ENCODE measurements at regions not wholly inside any gene's neighbourhood (a gene's known extent, or its start where the extent isn't known, plus 50 kb on each side); places are given as distances from the start of the nearest gene placed in this dataset.

GRCh38 chr18:22624176-22624575, 206.5 kb upstream of the CTAGE1 start:
- Mint-ChIP-seq H3K27me3 (ENCODE audit: low read depth) (no peaks in the 10 kb centered on the region), H3K4me1 (ENCODE audit: low read depth) (no peaks in the 10 kb centered on the region), H3K9me3 (ENCODE audit: insufficient read depth) (no peaks in the 10 kb centered on the region), H3K36me3 (ENCODE audit: low read depth) (no peaks in the 10 kb centered on the region), H3K4me3 (no peak overlapping the region), H3K27ac (no peak overlapping the region)
- DNase-seq (no peak), ATAC-seq (no peak)
- ChIA-PET CTCF (no interaction called here), POLR2A (no interaction called here)

- ChIA-PET CTCF (no interaction called here), POLR2A (no interaction called here)
- Mint-ChIP-seq H3K36me3 (ENCODE audit: low read depth) (no peaks in the 10 kb centered on the region), H3K9me3 (ENCODE audit: insufficient read depth) (no peaks in the 10 kb centered on the region), H3K4me1 (ENCODE audit: low read depth) (no peaks in the 10 kb centered on the region), H3K4me3 (no peak overlapping the region), H3K27me3 (ENCODE audit: low read depth) (no peaks in the 10 kb centered on the region), H3K27ac (no peak overlapping the region)
- no peak for ATAC-seq
- no peak for DNase-seq
Measured at GRCh38 chr18:22625406-22625805, 207.7 kb upstream of the CTAGE1 start.

GRCh38 chr18:22626771-22627170, 209.1 kb upstream of the CTAGE1 start:
- no peaks in the 10 kb centered on the region for H3K27me3 Mint-ChIP-seq (ENCODE audit: low read depth)
- no peak overlapping the region for H3K4me3 Mint-ChIP-seq
- ATAC-seq (no peak), DNase-seq (no peak)
- H3K4me1 Mint-ChIP-seq (ENCODE audit: low read depth) = no peaks in the 10 kb centered on the region
- ChIA-PET CTCF (no interaction called here), POLR2A (no interaction called here)
- no peaks in the 10 kb centered on the region for H3K36me3 Mint-ChIP-seq (ENCODE audit: low read depth)
- H3K27ac Mint-ChIP-seq = no peak overlapping the region
- no peaks in the 10 kb centered on the region for H3K9me3 Mint-ChIP-seq (ENCODE audit: insufficient read depth)

- ChIA-PET CTCF (no interaction called here), POLR2A (no interaction called here)
- no peaks in the 10 kb centered on the region for H3K36me3 Mint-ChIP-seq (ENCODE audit: low read depth)
- H3K4me3 Mint-ChIP-seq = no peak overlapping the region
- no peaks in the 10 kb centered on the region for H3K9me3 Mint-ChIP-seq (ENCODE audit: insufficient read depth)
- H3K4me1 Mint-ChIP-seq (ENCODE audit: low read depth) = no peaks in the 10 kb centered on the region
- no peak for ATAC-seq
- H3K27ac Mint-ChIP-seq = no peak overlapping the region
- DNase-seq = no peak
- no peaks in the 10 kb centered on the region for H3K27me3 Mint-ChIP-seq (ENCODE audit: low read depth)
Measured at GRCh38 chr18:22627506-22627905, 209.8 kb upstream of the CTAGE1 start.

- DNase-seq = no peak
- Mint-ChIP-seq H3K4me3 (no peak overlapping the region), H3K27ac (no peak overlapping the region), H3K27me3 (ENCODE audit: low read depth) (no peaks in the 10 kb centered on the region), H3K9me3 (ENCODE audit: insufficient read depth) (no peaks in the 10 kb centered on the region), H3K36me3 (ENCODE audit: low read depth) (no peaks in the 10 kb centered on the region), H3K4me1 (ENCODE audit: low read depth) (no peaks in the 10 kb centered on the region)
- CTCF ChIA-PET = no interaction called here
- POLR2A ChIA-PET = no interaction called here
- ATAC-seq = no peak
Measured at GRCh38 chr18:22628795-22629510, 211.2 kb upstream of the CTAGE1 start.

GRCh38 chr18:22630980-22631379, 213.3 kb upstream of the CTAGE1 start:
- ChIA-PET POLR2A (no interaction called here), CTCF (no interaction called here)
- no peak overlapping the region for H3K27ac Mint-ChIP-seq
- no peaks in the 10 kb centered on the region for H3K36me3 Mint-ChIP-seq (ENCODE audit: low read depth)
- H3K9me3 Mint-ChIP-seq (ENCODE audit: insufficient read depth) = no peaks in the 10 kb centered on the region
- ATAC-seq (no peak), DNase-seq (no peak)
- H3K4me1 Mint-ChIP-seq (ENCODE audit: low read depth) = no peaks in the 10 kb centered on the region
- H3K4me3 Mint-ChIP-seq = no peak overlapping the region
- no peaks in the 10 kb centered on the region for H3K27me3 Mint-ChIP-seq (ENCODE audit: low read depth)

- no peak overlapping the region for H3K4me3 Mint-ChIP-seq
- DNase-seq (no peak), ATAC-seq (no peak)
- H3K4me1 Mint-ChIP-seq (ENCODE audit: low read depth) = no peaks in the 10 kb centered on the region
- H3K27me3 Mint-ChIP-seq (ENCODE audit: low read depth) = no peaks in the 10 kb centered on the region
- H3K36me3 Mint-ChIP-seq (ENCODE audit: low read depth) = no peaks in the 10 kb centered on the region
- ChIA-PET CTCF (no interaction called here), POLR2A (interaction anchor here (0.8 kb wide), 1 partner anchor 15 kb away, joined by 3 read pairs; no protein-coding TSS in a partner anchor)
- no peak overlapping the region for H3K27ac Mint-ChIP-seq
- H3K9me3 Mint-ChIP-seq (ENCODE audit: insufficient read depth) = no peaks in the 10 kb centered on the region
Measured at GRCh38 chr18:22632191-22632590, 214.5 kb upstream of the CTAGE1 start.

GRCh38 chr18:22634464-22634863, 216.7 kb upstream of the CTAGE1 start:
- no peak for ATAC-seq
- CTCF ChIA-PET = interaction anchor here (0.7 kb wide), 1 partner anchor 22 kb away, joined by 4 read pairs; no protein-coding TSS in a partner anchor
- Mint-ChIP-seq H3K4me1 (ENCODE audit: low read depth) (no peaks in the 10 kb centered on the region), H3K4me3 (no peak overlapping the region), H3K36me3 (ENCODE audit: low read depth) (no peaks in the 10 kb centered on the region), H3K9me3 (ENCODE audit: insufficient read depth) (no peaks in the 10 kb centered on the region), H3K27ac (no peak overlapping the region), H3K27me3 (ENCODE audit: low read depth) (no peaks in the 10 kb centered on the region)
- POLR2A ChIA-PET = no interaction called here
- no peak for DNase-seq

GRCh38 chr18:22637787-22638186, 220.1 kb upstream of the CTAGE1 start:
- DNase-seq (no peak), ATAC-seq (no peak)
- Mint-ChIP-seq H3K36me3 (ENCODE audit: low read depth) (no peaks in the 10 kb centered on the region), H3K9me3 (ENCODE audit: insufficient read depth) (no peaks in the 10 kb centered on the region), H3K4me3 (no peak overlapping the region), H3K27me3 (ENCODE audit: low read depth) (no peaks in the 10 kb centered on the region), H3K27ac (no peak overlapping the region), H3K4me1 (ENCODE audit: low read depth) (no peaks in the 10 kb centered on the region)
- ChIA-PET CTCF (no interaction called here), POLR2A (no interaction called here)

- CTCF ChIA-PET = no interaction called here
- ATAC-seq (no peak), DNase-seq (no peak)
- Mint-ChIP-seq H3K9me3 (ENCODE audit: insufficient read depth) (no peaks in the 10 kb centered on the region), H3K27me3 (ENCODE audit: low read depth) (no peaks in the 10 kb centered on the region), H3K4me1 (ENCODE audit: low read depth) (no peaks in the 10 kb centered on the region), H3K27ac (no peak overlapping the region), H3K36me3 (ENCODE audit: low read depth) (no peaks in the 10 kb centered on the region), H3K4me3 (no peak overlapping the region)
- POLR2A ChIA-PET = no interaction called here
Measured at GRCh38 chr18:22639026-22639463, 221.3 kb upstream of the CTAGE1 start.

- H3K36me3 Mint-ChIP-seq (ENCODE audit: low read depth) = no peaks in the 10 kb centered on the region
- ChIA-PET POLR2A (no interaction called here), CTCF (no interaction called here)
- no peak overlapping the region for H3K4me3 Mint-ChIP-seq
- no peaks in the 10 kb centered on the region for H3K9me3 Mint-ChIP-seq (ENCODE audit: insufficient read depth)
- ATAC-seq = no peak
- DNase-seq = no peak
- no peaks in the 10 kb centered on the region for H3K27me3 Mint-ChIP-seq (ENCODE audit: low read depth)
- no peak overlapping the region for H3K27ac Mint-ChIP-seq
- no peaks in the 10 kb centered on the region for H3K4me1 Mint-ChIP-seq (ENCODE audit: low read depth)
Measured at GRCh38 chr18:22639561-22639960, 221.8 kb upstream of the CTAGE1 start.

- ChIA-PET CTCF (no interaction called here), POLR2A (no interaction called here)
- Mint-ChIP-seq H3K36me3 (ENCODE audit: low read depth) (no peaks in the 10 kb centered on the region), H3K27ac (no peak overlapping the region), H3K4me3 (no peak overlapping the region), H3K4me1 (ENCODE audit: low read depth) (no peaks in the 10 kb centered on the region), H3K9me3 (ENCODE audit: insufficient read depth) (no peaks in the 10 kb centered on the region), H3K27me3 (ENCODE audit: low read depth) (no peaks in the 10 kb centered on the region)
- ATAC-seq = no peak
- no peak for DNase-seq
Measured at GRCh38 chr18:22640281-22640842, 222.6 kb upstream of the CTAGE1 start.

- no peak overlapping the region for H3K27ac Mint-ChIP-seq
- H3K4me3 Mint-ChIP-seq = no peak overlapping the region
- no peaks in the 10 kb centered on the region for H3K36me3 Mint-ChIP-seq (ENCODE audit: low read depth)
- H3K9me3 Mint-ChIP-seq (ENCODE audit: insufficient read depth) = no peaks in the 10 kb centered on the region
- CTCF ChIA-PET = no interaction called here
- no peak for DNase-seq
- POLR2A ChIA-PET = no interaction called here
- ATAC-seq = no peak
- no peaks in the 10 kb centered on the region for H3K27me3 Mint-ChIP-seq (ENCODE audit: low read depth)
- H3K4me1 Mint-ChIP-seq (ENCODE audit: low read depth) = no peaks in the 10 kb centered on the region
Measured at GRCh38 chr18:22641958-22642357, 224.2 kb upstream of the CTAGE1 start.

All from activated CD8-positive, alpha-beta T cell treated with anti-CD3 and anti-CD28 coated beads, Interleukin-2, amount 10 ng/mL, durations not matched to agents 7 days and 5 days (primary cell).